DMS53 treated with DMSO at 0.1 percent for 48 hours (cell line): ENCODE measurements at regions not wholly inside any gene's neighbourhood (a gene's known extent, or its start where the extent isn't known, plus 50 kb on each side); places are given as distances from the start of the nearest gene placed in this dataset.
A peak's percentile ranks its signal among the peaks of the same experiment; 100 is the strongest.
"Not testable (repeated sequence)": the region's sequence is repeated elsewhere in the genome, so short reads cannot be mapped to it uniquely, and the experiment has no call there.

Experiments
- DNase-seq: peaks from one replicate; lab custom pipeline; 2025; ENCODE audit not compliant: unreplicated experiment; lab: John Stamatoyannopoulos, UW

DNA sequence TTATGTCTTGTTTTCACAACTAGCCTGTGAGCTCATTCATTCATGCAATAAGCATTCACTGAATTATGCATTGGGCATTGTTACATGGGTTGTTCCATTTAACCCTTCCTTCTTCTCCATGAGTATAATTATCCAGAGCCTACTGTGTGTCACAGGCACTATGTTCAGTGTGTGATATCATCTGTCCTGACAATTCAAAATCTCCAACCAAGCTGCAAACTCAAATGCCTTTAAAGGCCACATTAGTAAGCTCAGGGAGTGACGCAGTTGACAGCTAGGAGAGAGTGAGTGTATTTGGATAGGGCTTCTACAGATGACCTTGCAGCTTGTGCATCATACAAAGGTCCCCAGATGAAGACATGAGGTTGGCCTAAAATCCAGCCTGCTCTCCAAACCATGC, 289.5 kb downstream of the OMA1 start:
- DNase-seq = no peak

DNA sequence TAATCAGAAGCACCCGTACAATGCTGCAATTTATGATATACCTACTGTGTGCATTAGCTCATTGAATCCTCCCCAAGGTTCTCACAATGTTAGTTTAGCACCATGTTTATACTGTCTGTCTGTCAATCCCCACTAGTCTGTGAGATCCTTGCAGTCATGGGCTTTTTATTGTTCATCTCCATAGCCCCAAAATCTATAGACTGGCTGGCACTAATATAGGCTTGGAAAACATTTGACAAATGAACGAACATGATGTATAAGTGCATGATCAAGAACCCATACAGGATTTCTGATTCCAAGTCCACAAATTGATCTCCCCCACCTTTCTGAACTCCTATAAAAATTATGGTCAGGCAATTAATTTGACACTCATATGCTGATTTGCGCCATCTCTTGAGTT, 290.0 kb downstream of the OMA1 start:
- no peak for DNase-seq

DNA sequence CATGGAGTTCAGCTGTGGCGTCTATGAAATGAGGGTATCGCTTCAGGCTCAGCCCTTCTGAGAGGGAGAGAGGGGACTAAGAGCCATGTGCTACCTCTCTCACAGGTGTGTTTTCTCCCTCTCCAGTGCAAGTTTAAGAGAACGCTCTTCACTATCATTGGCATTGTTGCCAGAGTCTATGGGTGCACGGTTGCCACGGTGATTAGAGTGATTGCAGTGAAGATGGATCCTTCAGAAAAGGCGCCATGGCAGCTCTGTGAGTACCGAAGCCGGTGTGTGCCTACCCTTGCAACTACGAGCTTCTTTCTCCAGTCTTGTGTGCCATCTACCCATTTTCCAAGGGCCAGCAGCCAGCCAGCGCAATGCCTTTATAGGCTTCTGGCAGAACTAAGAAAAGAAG, 290.5 kb downstream of the OMA1 start:
- no peak for DNase-seq

DNA sequence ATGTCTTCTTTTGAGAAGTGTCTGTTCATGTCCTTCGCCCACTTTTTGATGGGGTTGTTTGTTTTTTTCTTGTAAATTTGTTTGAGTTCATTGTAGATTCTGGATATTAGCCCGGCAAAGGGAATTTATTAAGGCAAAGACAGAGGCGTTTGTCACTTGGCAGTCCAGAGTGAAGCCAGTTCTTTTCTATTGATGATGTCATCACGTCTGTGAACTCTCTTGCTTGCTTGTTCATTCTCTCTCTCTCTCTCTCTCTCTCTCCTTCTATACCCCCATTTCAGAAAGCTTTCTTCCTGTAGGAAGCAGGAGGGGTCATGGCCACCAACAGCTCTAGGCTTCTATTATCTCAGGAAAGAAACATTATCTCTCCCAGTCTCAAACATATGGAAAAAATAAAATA, 291.3 kb downstream of the OMA1 start:
- DNase-seq = no peak

DNA sequence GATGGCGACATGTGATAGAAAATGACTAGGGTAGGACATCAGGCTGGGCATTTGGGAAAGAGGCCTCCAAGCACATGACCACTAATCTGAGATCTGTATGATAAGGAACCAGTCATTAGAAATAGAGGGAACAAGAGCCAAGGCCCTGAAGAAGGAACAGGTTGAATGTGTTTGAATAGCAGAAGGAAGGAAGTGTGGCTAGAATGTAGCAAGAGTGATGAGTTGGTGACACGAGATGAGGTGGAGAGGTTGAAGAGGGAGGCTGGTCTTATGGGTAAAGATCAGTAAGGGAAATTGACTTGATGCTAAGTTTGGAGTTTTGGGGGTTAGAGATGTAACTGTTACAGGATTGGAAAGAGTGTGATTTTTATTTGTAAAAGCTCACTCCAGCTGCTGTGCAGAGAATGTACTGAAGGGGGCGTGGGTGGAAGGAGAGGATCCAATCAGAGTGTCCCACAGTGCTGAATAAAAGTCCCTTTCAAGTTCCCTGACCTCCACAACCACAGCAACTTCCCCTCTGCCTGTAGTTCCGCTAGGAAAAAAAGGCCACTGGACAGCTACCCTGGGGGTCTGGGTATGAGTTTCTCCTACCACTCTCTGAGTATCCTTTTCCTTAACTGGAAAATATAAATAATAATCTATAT, 295.0 kb downstream of the OMA1 start:
- DNase-seq = no peak

DNA sequence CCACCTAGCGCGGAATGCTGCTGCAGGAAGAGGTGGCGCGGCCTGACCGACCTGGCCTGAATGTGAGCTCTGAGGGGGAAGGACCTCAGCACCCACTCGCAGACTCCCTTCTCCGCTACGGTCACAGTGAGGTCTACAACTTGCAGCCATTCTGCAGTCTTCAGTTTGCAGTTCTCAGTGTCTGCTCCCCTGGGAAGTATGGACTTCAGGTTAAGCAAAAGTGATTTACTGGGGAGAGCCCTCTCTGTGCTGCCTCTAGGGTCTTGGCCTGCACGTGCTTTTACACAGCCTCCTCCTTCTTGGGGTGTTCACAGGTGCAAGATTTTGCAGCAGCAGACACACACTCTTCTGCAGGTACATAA, 296.0 kb downstream of the OMA1 start:
- DNase-seq = no peak

DNA sequence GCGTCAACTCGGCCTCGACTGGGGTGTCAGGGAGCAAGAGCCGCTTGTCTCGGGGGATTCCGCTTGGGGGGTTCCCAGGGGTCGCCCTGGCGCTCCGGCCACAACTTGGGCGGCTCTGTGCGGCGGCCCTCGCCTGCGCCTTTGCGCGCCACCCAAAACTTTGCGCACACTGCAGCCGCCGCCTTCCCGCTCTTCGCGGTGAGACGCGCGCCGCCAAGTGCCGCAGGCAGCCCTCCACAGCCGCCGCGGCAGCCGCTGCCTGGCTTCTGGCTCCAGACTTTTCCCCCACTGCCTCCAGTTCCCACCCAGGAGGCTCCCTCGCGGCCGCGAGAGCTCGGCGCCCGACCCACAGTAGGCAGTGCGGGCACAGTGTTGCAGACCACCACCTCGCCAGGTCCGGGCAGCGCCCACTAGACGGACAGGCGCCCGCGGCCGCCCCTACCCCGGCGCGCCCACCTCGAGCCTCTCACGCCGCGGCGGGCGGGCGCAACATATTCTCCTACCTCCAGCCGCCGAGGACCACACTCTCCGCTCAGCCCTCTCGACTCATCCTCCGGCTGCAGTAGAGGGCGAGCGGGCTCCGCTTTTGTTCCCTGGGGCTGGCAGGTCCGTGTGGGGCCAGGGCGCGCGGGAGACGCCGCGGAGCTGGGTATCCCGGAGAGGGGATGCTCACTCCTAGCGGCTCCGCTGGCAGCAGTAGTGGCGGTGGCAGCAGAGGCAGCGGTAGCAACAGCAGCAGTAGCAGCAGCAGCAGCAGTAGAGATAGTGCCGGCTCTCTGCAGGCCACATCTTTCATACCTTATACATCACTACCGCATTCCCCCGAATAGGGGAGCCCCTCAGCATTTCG, 296.6 kb downstream of the OMA1 start:
- DNase-seq = peak; percentile 16

DNA sequence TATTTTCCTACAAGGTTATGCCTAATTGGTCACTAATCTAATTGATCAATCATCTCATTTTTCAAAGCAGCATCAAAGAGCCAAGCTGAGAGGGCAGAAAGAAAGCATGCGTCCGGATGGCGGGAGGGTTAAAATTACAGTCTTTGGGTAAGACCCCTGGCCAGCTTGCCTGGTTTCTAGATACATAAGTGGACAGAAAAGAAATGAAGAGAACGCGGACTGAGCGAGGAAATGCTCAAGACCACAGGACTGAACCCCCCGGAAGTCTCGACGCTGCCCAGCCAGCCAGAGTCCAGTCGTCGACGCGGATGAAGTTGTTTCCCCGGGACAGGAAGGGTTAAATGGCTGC, 297.2 kb downstream of the OMA1 start:
- DNase-seq = no peak

DNA sequence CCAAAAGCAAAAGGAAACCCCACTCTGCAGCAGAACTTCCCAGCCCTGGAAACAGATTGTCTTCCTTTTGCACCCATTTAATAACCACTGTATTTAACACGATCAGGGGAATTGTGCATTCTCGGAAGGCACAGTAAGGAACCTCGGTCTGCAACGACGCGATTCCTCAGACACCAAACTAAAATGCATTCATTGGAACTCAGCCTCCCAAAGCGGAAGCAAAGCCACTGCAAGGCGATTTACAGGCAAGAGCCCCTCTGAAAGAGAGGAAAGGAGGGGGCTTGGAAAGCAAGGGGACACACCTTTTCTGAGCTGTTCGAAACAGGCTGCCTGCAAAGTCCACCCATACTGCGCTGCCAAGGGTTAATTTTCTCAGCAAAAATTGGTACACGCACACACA, 297.7 kb downstream of the OMA1 start:
- DNase-seq = no peak

DNA sequence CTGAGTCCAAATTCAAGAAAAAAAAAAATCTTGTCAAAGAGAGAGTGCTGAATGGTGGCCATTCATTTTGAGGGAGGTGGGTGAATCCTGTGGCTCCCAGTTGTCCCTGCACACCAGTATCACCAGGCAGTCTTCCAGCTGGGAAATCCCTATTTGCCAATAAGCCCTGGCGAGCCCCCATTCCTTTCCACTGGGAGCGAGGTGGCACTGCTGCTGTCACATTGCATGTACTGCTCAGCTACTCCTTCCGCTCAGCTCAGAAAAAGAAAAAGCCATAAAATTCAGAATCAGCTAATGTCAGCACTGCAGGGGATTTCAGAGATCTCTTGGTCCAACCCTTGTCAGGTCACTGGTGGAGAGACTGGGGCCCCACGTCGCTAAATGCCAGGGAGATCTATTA, 298.5 kb downstream of the OMA1 start:
- DNase-seq = no peak

DNA sequence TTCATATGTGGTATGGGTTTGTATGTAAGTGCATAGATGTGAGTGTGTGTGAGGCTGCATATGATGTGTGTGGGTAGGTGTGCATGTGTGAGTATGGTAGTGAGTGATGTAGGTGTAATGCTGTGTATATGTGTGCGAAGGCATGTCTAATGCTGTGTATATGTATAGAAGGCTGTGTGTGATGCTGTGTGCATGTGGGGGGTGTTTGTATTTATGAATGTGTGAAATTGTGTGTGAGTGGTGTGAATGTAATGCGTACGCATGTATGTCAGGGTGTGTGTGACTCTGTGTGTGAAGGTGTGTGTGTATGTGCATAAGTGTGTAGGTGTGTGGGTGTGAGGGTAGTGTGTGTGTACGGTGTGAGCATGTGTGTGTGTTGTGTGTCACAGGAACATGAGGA, 300.0 kb downstream of the OMA1 start:
- no peak for DNase-seq

DNA sequence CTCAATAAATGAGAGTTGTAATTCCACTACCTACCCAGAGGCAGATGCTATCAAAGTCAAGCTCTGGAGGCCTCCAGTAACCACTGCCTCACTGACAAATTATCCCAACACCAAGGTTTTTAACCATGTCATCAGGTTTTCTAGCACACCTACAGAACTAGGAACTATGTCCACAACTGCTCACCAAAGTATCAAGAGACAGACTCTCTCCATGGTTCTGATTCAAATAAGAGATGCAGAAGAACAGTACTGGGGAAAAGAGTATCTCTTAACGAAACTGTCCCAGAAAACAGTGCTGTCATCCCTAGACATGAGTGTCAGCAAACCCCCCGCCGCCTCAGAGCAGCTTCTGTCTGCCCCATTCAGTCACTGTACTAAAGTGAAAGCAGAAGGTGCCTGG, 301.7 kb downstream of the OMA1 start:
- no peak for DNase-seq

DNA sequence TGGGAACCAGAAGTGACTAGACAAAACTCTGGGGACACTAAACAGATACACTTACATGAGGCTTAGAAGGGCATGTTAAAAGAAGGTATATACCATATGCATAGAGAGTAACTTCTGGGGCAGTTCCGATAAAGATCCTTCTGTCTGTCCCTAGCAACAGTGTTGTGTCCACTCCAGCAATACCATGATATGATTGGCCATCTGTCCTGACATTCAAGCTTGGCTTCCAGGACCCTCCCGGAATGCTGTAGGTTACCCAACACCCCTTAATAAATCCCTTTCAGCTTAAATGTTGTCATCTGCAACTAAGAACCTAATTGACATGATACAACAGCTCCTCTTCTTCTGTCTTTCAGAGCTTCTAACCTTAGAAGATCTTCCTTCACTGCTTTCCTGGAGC, 307.7 kb downstream of the OMA1 start:
- DNase-seq = no peak

DNA sequence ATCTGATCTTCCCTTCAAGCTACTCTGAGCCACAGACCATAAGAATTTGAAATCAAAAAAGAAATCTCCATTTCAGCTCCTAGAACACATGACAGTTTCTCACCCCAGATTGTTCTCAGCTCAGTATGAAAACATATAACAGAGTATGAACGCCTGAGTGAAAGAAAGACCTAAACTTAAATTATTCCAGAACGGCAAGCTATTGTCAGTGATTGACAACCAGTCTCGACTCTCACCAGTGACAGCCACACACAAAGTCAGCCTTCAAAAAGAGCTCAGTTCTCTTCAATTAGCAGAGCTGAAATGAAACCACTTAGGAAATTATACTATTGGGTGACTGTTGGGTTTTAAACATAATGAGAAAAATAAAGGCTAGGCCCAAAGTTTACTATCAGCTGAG, 312.8 kb downstream of the OMA1 start:
- no peak for DNase-seq

DNA sequence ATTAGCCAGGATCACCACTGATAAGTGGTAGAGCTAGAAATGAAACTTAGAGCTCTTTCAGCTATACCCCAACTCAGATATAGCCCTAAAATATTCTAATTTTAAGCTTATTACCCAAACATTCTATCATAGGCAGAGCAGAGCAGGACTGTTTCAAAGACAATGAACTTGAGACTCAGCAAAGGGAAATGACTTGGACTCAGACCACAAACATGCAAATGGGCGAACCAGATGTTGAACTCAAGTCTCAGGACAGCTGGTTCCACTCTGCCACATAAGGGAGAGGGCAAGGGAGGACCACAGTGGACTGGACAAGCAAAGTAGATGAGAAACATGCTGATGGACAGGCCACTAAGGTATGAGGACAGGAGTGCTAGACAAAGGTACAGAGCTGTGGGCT, 315.3 kb downstream of the OMA1 start:
- DNase-seq = no peak

DNA sequence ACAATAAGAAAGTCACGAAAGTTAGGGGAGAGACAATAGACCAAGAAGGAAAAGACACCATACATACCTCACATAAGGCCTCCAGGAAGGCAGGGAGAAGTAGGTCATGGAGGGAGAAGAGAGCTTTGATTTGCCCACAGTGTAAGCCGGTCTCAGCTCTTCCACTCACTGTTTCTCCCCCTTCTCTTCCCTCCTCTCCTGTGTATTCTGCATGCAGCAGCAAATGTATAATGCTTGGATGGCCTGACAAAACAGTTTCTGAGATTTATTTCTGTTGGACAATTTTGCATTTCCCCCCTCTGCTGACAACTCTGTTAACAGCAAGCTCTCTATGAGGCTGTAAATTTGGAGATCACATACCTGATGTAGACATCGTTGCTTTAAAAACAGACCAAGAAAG, 318.9 kb downstream of the OMA1 start:
- DNase-seq = no peak

DNA sequence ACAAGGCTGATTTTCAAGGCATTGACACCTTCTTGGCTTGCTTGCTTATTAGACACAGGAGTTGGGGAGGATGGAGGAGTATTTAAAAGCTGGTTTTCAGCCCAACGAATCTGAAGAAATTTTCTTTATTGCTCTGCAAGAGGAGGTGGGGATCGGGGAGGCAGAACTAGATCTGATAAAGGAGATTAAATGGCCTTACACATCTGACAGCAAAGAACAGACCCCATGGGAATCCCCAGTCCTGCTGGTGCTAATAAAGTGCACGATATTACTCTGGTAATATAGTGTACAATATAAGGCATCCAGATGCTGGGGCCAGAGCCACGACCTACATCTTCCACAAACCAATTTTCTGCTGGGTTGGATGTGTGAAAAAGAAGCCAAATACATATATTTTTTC, 323.0 kb downstream of the OMA1 start:
- DNase-seq = no peak

DNA sequence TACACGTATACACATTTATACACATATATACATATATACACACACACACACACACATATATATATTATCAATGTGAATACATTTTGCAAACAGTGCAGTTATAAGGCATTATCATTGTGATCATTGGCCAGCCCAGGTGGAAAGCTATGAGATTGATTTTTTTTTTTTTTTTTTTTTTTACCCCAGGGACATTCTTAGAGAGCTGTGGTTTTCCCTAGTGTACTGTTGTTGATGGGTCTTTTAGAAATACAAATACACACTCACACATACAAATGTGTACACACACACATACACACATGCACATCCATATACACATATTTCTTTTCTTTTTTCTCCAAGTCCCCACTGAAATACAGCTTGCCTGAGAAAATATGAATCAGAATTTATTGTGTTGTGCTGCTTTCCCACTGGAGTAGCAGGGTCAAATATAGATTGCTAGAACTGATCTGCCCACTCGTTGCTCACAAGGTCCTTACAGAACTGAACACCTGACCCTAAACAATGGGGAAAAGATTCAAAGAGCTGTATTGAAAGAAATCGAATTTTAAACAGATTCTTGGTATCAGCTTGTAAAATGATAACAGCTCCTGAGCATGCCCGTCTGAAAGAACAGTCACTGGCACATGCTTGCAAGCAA, 325.6 kb downstream of the OMA1 start:
- no peak for DNase-seq

DNA sequence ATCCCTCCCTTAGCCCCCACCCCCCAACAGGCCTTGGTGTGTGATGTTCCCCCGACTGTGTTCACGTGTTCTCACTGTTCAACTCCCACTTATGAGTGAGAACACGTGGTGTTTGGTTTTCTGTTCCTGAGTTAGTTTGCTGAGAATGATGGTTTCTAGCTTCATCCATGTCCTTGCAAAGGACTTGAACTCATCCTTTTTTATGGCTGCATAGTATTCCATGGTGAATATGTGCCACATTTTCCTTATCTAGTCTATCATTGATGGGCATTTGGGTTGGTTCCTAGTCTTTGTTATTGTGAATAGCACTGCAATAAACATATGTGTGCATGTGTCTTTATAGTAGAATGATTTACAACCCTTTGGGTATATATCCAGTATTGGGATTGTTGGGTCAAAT, 330.4 kb downstream of the OMA1 start:
- DNase-seq = not testable (repeated sequence)

DNA sequence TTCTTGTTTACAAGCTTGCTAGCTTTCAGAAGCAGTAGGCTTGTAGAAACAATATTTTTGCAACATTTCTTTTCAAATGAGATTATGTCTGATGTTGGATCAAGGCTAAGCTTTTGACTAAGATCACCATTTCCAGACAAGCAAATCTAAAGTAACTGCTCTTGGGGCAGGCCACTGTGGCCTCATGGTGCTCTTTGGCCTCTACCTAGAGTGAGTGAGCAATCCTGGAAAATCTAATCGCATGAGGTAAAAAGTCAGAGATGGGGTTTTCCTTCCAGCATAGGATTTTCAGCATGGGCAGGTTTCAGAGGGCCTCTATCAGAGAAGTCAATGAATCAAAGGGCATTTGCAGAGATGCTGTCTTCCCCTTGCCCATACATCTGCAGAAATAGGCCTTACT, 331.9 kb downstream of the OMA1 start:
- no peak for DNase-seq

DNA sequence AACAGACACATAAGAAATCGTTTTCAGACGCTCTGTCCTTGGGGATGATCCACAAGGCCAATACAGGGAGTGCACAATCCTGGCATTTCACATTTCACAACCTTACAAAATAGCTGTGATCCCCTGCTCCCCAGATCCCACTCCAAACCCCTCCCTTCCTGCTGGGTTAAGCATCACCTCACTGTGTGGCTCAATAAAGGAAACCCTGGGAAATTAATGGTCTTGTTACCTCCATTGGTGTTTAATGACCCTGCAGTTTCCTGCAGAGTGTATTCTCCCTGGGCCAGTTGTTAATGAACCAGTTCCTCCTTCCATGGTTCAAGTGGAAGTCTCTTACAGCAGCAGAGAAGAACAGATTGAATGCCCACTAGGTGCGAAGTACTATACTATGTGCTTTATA, 334.7 kb downstream of the OMA1 start:
- DNase-seq = no peak

DNA sequence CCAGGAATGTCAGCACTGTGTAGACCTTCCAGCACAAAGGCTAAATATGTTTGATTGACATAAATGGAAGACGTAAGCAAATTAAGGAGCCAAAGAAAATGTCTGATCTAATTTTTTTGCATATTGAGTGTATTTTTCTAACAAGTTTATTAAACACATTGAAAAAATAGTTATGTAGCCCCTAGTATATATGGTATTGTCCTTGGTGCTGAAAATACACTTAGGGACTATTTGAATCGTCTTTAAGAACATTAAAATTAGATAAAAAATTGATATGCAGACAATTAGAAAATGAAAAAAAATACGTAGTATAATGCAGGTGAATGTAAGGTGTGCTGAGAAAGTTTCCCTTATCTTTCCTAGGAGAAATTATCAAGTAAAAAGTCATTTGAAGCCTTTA, 337.0 kb downstream of the OMA1 start:
- no peak for DNase-seq

DNA sequence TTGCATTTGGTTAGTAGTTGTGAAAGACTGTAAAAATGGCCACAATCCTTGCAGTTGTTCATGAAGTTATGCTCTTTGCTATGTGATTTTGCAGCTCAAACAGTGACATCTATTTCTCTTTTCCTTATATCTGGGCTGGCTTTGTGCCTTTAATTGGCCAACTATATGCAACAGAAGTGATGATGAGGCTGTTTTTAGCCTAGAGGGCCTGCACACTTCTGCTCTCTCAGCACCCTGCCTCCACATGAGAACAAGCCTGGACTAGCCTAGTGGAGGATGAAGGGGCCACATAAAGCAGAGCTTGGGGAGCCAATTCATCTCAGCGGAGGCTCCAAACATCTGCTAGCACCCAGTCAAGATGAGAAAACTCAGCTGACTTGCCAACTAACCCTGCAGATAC, 339.8 kb downstream of the OMA1 start:
- no peak for DNase-seq
